ENCODE measurements at regions not wholly inside any gene's neighbourhood (a gene's known extent, or its start where the extent isn't known, plus 50 kb on each side); places are given as distances from the start of the nearest gene placed in this dataset.

DNA sequence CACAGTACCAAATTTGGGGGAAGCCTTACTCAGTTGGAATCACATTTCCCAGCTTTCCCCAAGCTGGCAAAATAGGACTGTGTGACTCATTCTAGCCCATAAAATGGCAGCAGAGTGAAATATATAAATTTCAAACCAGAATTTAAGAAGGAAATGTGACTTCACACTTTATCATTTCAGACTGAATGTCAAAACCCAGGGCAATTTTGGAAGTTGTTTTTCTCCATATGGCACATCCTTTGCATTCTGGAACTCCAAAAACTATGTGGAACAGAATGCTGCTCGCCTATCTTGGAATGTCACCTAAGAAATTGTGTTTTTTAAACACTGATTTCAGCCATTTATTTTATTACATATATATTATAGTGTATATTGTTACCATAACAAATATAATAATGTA is 424.7 kb upstream of the ST8SIA4 start:
- TF ChIP-seq CTCF (IDR thresholded peaks at IDR 0.05) (no peak), POLR2A (IDR thresholded peaks at IDR 0.05) (no peak)

Data from testis (tissue), 2 donors.